CD4-positive, alpha-beta T cell (primary cell): ENCODE measurements at regions not wholly inside any gene's neighbourhood (a gene's known extent, or its start where the extent isn't known, plus 50 kb on each side); places are given as distances from the start of the nearest gene placed in this dataset.

Source experiments
- ATAC-seq: fragments of 200-7000 bp; cut with Tn5 transposase; one replicate; pipeline ENCODE4 v1.10.0; 2022; ENCODE audit warnings: mild to moderate bottlenecking; ENCODE audit not compliant: poor library complexity
- CTCF ChIA-PET: fragments of 350-600 bp; sonication (Branson Sonifier 250); formaldehyde crosslinking; loops from one replicate; lab custom pipeline; 2021; ENCODE audit warnings: antibody characterized with exemption, inconsistent platforms; lab: Charles Lee
- POLR2A ChIA-PET: fragments of 350-600 bp; sonication (Branson Sonifier 250); formaldehyde crosslinking; loops from one replicate; lab custom pipeline; 2021; ENCODE audit warnings: antibody characterized with exemption, inconsistent platforms; lab: Charles Lee
- DNase-seq, 14 experiments: peaks; one replicate each; pipeline ENCODE4 v3.0.0-alpha.2; 2013 to 2020; ENCODE audit warnings: mixed read lengths in 2 of 14
- H3K27ac ChIP-seq, 2 donors: one replicate each; pipeline versions ENCODE4 v1.5.1 to v1.7.0; 2013; ENCODE audit warnings: low read length in 2 of 2, low read depth in 1 of 2, mild to moderate bottlenecking in 1 of 2
- H3K27me3 ChIP-seq, 2 experiments: 1 replicate in 1 of 2; 2 replicates in 1 of 2; pipeline versions ENCODE4 v1.6.1 to v1.7.0; 2013; ENCODE audit warnings: low read length in 2 of 2, control low read depth in 1 of 2, mild to moderate bottlenecking in 1 of 2, moderate library complexity in 1 of 2; ENCODE audit not compliant: insufficient read depth in 2 of 2, control insufficient read depth in 1 of 2
- H3K36me3 ChIP-seq: one replicate; pipeline ENCODE4 v1.6.1; 2013; ENCODE audit warnings: low read length, control low read depth; ENCODE audit not compliant: insufficient read depth
- H3K4me1 ChIP-seq: one replicate; pipeline ENCODE4 v1.6.1; 2013; ENCODE audit warnings: low read length, control low read depth; ENCODE audit not compliant: insufficient read depth
- H3K4me3 ChIP-seq: one replicate; pipeline ENCODE4 v1.5.1; 2013; ENCODE audit warnings: mild to moderate bottlenecking, low read length, moderate library complexity
- H3K9me3 ChIP-seq, 2 experiments: 1 replicate in 1 of 2; 2 replicates in 1 of 2; pipeline versions ENCODE4 v1.6.1 to v1.7.0; 2013; ENCODE audit warnings: low read length in 2 of 2, mild to moderate bottlenecking in 2 of 2, control low read depth in 1 of 2, moderate library complexity in 1 of 2; ENCODE audit not compliant: control insufficient read depth in 1 of 2, insufficient read depth in 1 of 2
- H3K27ac Mint-ChIP-seq: one replicate; pipeline ENCODE4 v1.8.0; 2020; ENCODE audit warnings: mixed read lengths
- H3K27me3 Mint-ChIP-seq: one replicate; pipeline ENCODE4 v1.8.0; 2021; ENCODE audit warnings: mixed read lengths
- H3K36me3 Mint-ChIP-seq: one replicate; pipeline ENCODE4 v1.8.0; 2021; ENCODE audit warnings: low read depth, mixed read lengths
- H3K4me1 Mint-ChIP-seq: one replicate; pipeline ENCODE4 v1.8.0; 2021; ENCODE audit warnings: low read depth, mixed read lengths
- H3K4me3 Mint-ChIP-seq: one replicate; pipeline ENCODE4 v1.8.0; 2020; ENCODE audit warnings: mild to moderate bottlenecking, mixed read lengths
- H3K9me3 Mint-ChIP-seq: one replicate; pipeline ENCODE4 v1.8.0; 2020; ENCODE audit warnings: mixed read lengths
- intact Hi-C, 2 experiments: fragments of 100-400 bp; cut with DNase I in 1 of 2; cut with micrococcal nuclease in 1 of 2; formaldehyde crosslinking; loops; one replicate each; pipeline versions ENCODE4 v1.15.1 to v1.9.0; 2023 to 2025; cut with DNase I, micrococcal nuclease
- TF ChIP-seq, protein P1 (sequence below): fragments of 200-600 bp; IDR thresholded peaks from one replicate; pipeline ENCODE4 v1.8.0; 2022; ENCODE audit warnings: antibody characterized with exemption, mild to moderate bottlenecking

- Histone ChIP-seq H3K4me1 (peaks cover 4% of the 10 kb centered on the region), H3K36me3 (no peaks in the 10 kb centered on the region), H3K27ac (no peak overlapping the region), H3K4me3 (no peak overlapping the region), H3K9me3 (no peaks in the 10 kb centered on the region), H3K27me3 (peaks cover 4% of the 10 kb centered on the region in 2 experiments)
- no peaks in the 10 kb centered on the region for H3K36me3 Mint-ChIP-seq
- H3K27me3 Mint-ChIP-seq: peaks cover 20% of the 10 kb centered on the region
- no peak overlapping the region for H3K27ac Mint-ChIP-seq
- ChIA-PET CTCF (no interaction called here), POLR2A (no interaction called here)
- no peaks in the 10 kb centered on the region for H3K9me3 Mint-ChIP-seq
- DNase-seq (no peak), ATAC-seq (no peak)
- no peaks in the 10 kb centered on the region for H3K4me1 Mint-ChIP-seq
- intact Hi-C loops: no loop called here
- TF ChIP-seq, protein P1, sequence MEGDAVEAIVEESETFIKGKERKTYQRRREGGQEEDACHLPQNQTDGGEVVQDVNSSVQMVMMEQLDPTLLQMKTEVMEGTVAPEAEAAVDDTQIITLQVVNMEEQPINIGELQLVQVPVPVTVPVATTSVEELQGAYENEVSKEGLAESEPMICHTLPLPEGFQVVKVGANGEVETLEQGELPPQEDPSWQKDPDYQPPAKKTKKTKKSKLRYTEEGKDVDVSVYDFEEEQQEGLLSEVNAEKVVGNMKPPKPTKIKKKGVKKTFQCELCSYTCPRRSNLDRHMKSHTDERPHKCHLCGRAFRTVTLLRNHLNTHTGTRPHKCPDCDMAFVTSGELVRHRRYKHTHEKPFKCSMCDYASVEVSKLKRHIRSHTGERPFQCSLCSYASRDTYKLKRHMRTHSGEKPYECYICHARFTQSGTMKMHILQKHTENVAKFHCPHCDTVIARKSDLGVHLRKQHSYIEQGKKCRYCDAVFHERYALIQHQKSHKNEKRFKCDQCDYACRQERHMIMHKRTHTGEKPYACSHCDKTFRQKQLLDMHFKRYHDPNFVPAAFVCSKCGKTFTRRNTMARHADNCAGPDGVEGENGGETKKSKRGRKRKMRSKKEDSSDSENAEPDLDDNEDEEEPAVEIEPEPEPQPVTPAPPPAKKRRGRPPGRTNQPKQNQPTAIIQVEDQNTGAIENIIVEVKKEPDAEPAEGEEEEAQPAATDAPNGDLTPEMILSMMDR: no peak
- H3K4me3 Mint-ChIP-seq: no peak overlapping the region
Observed at GRCh38 chr3:194079702-194080172, 56.2 kb upstream of the HES1 start.

DNA sequence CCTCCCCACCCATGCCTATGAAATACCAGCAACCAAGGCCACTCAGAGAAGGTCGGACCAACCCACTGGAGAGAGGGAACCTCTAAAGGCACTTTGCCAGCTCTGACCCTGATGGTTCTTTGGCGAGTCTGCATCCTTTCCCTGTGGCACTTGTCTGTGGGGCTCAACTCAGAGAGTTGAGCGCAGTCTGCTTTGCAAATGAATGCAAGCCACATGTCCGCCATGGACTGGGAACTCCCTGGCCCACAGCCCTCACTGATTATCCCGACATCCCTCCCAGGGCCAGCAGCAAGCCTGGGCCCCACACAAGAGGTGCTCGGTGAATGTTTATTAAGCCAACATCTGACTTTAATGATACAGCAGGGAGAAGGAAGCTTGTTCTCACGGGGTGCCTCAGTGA, 55.5 kb upstream of the HES1 start:
- intact Hi-C loops: no loop called here
- Mint-ChIP-seq H3K4me1 (no peaks in the 10 kb centered on the region), H3K9me3 (no peaks in the 10 kb centered on the region), H3K27ac (no peak overlapping the region), H3K4me3 (no peak overlapping the region), H3K27me3 (peaks cover 15% of the 10 kb centered on the region), H3K36me3 (no peaks in the 10 kb centered on the region)
- Histone ChIP-seq H3K36me3 (no peaks in the 10 kb centered on the region), H3K9me3 (no peaks in the 10 kb centered on the region), H3K27me3 (peaks cover 4% of the 10 kb centered on the region in 2 experiments), H3K27ac (no peak overlapping the region), H3K4me3 (no peak overlapping the region), H3K4me1 (peaks cover 4% of the 10 kb centered on the region)
- no peak for DNase-seq
- no peak for ATAC-seq
- TF ChIP-seq, protein P1: no peak
- ChIA-PET CTCF (no interaction called here), POLR2A (no interaction called here)

DNA sequence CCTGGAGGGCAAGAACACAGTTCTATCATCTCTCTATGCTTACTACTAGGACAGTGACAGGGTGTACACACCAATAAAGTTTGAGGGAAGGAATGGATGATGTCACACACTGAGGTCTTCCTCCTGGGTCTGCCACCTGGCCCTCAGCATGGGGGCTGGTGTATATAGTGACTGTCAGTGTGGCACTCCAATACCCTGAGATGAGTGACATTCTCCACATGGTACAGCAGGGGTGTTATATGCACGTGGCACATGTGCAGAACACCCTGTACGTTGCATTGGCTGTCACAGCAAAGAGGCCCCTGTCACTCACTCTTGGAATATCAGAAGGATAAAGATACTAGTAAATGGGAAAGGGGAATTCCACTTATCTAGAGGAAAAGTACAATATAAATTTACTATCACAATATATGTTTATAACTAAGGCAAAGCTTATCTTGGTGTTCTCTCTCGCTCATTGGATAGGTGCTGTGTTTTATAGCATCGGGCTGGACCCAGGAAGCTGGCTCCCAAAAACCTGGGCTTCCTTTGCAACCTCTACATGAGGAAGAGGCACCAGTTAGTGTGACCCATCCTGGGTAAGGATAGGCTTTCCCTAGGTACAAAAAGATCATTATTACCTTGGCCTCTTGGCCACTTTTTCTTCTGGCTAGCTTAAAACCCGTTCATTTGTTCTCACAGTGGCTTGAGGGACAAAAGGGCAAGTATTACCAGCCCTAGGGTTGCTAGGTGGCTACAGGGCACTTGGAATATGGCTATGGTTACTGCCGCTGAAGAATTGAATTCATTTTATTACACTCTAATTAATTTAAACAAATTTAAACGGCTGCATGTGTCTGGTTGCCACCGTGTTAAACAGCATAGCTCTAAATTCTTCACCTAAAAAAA, 54.8 kb upstream of the HES1 start:
- Histone ChIP-seq H3K9me3 (no peaks in the 10 kb centered on the region), H3K27ac (no peak overlapping the region), H3K27me3 (peaks cover 0 to 4% of the 10 kb centered on the region in 2 experiments), H3K4me1 (peaks cover 4% of the 10 kb centered on the region), H3K4me3 (no peak overlapping the region), H3K36me3 (no peaks in the 10 kb centered on the region)
- TF ChIP-seq, protein P1: no peak
- no peaks in the 10 kb centered on the region for H3K36me3 Mint-ChIP-seq
- no peak for ATAC-seq
- POLR2A ChIA-PET: no interaction called here
- intact Hi-C loops: no loop called here
- peaks cover 14% of the 10 kb centered on the region for H3K27me3 Mint-ChIP-seq
- no peak overlapping the region for H3K4me3 Mint-ChIP-seq
- CTCF ChIA-PET: no interaction called here
- H3K4me1 Mint-ChIP-seq: no peaks in the 10 kb centered on the region
- no peak for DNase-seq
- H3K9me3 Mint-ChIP-seq: no peaks in the 10 kb centered on the region
- no peak overlapping the region for H3K27ac Mint-ChIP-seq
